ENCODE measurements at regions not wholly inside any gene's neighbourhood (a gene's known extent, or its start where the extent isn't known, plus 50 kb on each side); places are given as distances from the start of the nearest gene placed in this dataset.
"Not testable (repeated sequence)": the region's sequence is repeated elsewhere in the genome, so short reads cannot be mapped to it uniquely, and the experiment has no call there.

DNA sequence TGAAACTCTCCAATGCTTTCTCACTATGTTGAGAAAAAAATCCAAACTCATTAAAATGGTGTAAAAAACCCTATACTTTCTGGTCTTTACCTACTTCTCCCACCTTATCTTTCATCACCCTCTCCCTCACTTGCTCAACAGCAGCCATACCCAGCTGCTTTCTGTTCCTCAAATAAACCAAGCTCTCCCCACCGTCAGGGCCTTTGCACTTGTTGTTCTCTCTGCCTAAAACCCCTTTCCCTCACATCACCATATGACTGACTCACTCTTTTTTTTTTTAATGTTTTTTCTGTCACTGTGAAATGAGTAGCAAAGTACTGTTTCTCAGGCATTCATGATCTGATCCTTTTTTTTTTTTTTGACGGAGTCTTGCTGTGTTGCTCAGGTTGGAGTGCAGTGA, 122.3 kb upstream of the TMEM164 start:
- DNase-seq: peak; percentile 85

DNA sequence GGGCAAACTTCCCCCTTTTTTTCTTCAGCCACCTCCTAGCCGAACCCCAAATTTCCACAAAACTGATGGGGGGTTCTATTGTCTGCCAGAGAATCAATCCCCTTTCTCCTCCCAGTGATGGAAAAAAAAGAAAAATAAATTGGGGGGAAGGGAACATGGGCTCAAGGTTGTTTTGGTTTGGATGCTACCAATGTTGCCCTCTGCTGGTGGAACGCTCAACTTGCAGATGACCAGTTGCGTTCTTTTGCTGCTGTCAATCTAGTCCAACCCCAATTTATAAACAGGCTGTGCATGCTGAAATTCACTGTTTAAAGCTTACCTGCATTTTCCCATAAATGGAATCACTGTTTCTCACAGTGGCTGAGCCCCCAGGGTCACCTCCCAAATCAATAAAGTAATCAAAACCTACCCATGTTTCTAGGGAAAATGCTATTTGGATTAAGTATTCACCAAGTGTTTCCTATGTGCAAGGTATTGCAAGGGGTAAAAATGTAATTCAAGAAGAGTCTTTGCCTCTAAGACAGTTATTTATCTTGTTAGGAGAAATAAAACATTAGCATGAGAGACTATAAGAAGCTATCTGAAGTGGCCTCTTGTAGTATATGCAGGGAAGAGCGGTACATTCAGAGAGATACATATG, 116.7 kb upstream of the TMEM164 start:
- peak; percentile 53 for DNase-seq

DNA sequence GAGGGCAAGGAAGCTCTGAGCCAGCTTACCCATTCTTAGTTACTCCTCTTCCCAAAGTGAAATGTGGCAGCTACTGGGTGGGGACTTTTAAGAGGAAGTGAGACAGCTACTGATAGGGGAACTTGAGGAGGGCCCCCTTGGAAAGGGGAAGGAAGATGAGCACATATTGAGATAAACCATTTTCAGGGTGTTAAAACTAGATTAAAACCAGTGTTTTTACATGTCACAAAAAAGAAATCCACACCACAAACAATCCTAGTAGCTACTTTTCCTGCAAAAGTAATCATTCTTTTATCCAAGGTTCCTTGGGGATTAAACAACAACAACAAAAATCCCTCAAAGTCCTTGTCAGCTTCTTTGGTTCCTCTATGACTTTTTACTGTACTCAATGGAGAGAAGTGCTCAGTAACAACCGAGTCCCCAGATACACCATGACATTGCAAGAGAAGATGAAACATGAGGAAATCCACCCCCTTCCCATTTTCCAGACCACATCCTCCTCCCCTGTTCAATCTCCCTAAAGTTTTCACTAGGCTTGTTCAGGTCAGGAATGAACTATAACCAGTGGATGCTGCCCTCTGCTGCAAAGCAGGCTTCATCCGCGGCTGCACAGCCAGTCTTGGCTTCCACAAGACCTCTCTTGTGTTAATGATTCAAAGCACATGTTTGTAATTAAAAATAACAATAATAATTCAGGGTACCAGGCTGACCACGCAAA, 113.5 kb upstream of the TMEM164 start:
- peak; percentile 82 for DNase-seq

DNA sequence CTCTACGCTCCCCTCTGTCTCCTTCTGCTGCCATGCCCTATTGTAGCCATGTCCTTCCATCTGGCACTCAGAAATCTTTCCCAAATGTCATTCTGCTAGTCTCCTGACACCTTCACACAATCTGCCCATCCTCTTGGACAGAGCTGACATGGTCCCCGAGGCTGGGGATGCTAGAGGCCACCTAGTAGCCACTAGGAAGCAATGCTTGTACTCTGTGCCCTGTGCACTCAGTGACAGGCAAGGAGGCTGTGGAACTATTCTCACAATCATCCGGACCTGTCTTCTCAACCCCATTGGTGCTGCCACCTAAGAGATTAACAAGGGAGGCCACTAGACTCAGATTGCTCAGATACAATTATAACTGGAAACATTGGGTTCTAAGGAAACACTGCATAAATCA, 112.6 kb upstream of the TMEM164 start:
- no peak for DNase-seq

DNA sequence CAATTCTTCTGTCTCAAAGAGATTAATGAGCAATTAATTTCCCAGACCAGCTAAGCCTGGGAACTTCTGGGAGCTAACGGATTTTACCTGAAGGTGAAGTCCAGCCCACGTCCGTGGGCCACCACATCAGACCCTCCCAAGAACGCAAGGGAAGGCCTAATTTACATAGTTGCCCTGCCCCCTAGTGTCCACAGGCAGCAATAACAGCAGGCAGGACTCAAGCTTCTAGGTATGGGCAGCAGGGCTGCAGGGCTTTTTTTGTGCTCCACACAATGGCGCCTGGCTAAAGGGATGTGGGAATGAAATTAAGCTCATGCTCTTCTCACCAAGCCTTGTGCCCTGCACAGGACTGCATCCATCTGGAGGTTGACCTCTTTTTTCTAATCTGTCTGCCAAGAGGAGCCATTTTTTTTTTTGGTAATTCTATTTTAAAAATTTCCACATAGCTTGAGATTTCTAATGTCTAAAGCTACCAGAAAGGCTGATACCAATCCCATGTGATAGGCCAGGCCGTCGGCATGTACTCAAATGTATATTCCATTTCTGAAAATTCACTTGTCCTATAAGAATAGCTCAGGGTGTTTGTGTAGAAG, 111.9 kb upstream of the TMEM164 start:
- peak; percentile 50 for DNase-seq

DNA sequence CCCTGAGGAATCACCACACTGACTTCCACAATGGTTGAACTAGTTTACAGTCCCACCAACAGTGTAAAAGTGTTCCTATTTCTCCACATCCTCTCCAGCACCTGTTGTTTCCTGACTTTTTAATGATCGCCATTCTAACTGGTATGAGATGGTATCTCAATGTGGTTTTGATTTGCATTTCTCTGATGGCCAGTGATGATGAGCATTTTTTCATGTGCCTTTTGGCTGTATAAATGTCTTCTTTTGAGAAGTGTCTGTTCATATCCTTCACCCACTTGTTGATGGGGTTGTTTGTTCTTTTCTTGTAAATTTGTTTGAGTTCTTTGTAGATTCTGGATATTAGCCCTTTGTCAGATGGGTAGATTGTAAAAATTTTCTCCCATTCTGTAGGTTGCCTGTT, 106.9 kb upstream of the TMEM164 start:
- not testable (repeated sequence) for DNase-seq

DNA sequence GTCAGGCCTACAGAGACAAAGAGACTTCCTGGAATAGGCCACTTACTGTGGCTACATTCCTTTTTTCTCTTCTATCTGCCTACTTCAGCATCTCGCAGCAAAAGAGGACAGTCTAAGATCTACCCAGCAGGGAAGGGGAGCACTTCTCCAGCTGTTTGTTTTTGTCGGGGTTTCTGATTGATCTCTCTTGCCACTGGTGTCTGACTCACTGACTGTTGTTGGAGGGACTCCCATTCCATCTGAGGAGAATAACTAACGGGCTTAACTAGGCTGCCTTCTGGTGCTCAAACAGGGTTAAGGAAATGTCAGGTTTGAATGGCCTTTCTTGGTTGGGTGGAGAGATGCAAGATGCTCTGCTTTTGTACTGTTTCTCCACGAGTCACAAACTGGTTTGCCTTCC, 100.2 kb upstream of the TMEM164 start:
- DNase-seq: no peak

DNA sequence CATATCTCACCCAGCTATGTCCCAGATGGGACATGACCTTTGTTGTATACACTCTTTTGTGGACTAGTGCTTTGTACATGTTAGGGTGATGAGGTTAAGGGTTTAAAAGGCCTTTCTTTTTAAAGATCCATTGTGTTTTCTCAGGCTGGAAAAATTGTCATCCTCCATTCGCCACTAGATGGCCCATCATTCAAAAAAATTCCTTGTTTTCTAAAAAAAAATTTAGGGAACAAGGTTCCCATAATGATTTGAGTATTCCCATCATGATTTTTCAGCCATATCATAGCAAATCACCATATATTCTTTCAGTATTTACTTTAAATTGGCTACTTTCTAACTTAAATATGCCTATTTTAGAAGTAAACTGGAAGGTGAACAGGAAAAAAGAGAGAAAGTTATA, 91.9 kb upstream of the TMEM164 start:
- no peak for DNase-seq

DNA sequence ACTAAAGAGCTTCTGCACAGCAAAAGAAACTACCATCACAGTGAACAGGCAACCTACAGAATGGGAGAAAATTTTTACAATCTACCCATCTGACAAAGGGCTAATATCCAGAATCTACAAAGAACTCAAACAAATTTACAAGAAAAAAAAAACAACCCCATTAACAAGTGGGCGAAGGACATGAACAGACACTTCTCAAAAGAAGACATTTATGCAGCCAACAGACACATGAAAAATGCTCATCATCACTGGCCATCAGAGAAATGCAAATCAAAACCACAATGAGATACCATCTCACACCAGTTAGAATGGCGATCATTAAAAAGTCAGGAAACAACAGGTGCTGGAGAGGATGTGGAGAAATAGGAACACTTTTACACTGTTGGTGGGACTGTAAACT, 89.9 kb upstream of the TMEM164 start:
- not testable (repeated sequence) for DNase-seq

DNA sequence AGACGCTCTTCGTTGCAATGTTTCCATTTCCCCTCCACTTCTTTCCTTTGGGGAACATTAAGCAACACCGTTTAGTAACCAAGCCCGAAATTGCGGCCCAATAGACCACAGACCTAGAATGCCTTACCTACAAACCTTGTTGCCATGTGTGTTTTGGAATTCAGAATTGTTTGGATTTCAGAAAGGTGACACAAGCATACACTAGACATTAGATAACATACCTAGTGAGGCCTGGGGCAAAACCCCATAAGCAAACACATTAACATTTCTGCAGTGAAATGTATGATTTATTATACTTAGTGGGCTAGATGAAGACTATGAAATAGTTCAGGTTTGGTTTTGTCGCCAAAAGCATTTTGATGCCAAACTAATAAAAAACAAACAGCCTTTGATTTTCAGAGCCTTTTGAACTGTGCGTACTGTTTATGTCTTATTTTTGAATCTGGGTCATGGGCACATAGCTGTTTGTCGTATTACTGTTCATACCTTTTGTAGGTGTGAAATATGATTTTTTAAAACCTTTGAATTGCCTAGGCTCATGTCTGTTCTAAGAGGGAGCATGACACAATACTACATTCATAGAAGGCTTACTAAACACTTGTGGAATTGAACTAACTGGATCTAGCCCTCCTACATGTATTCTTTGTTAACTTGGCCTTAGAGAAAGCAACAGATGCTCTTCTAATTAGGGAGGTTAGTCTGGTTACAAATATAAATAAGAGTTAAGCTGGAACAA, 88.6 kb upstream of the TMEM164 start:
- DNase-seq: no peak

DNA sequence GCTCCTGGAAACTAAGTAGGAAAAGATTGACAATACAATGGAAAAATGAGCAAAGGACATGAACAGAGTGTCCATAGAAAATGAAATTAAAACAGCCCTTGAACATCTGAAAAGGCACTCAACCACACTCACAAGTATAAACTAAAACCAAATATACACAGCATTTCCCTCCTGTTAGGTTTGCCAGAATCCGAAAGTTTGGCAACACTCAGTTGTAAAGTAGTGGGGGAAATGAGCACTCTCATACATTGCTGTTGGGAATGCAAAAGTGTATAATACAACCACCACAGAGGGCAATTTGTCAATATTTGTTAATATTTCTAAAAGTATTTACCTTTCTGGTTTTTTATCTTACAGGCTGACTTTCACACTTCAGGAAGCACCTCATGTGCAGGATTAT, 84.2 kb upstream of the TMEM164 start:
- DNase-seq: no peak

DNA sequence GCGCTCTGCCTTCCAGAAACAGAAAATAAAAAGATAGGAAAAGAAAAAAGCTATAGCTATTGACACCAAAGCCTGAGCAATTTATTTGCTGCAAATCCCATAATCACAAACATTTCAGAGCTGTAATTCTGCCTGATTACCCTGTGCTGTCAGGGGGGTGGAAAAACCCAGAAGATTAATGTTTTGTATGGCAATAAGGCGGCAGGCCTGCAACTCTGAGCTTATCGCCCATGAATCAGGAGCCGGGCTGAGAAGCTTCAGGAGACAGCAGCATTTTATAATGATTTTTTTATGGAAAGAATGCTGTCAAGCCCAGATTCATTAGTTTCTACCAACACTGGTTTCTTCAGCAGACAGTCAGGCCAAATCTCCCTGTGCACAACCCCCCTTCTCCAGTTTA, 82.6 kb upstream of the TMEM164 start:
- no peak for DNase-seq

DNA sequence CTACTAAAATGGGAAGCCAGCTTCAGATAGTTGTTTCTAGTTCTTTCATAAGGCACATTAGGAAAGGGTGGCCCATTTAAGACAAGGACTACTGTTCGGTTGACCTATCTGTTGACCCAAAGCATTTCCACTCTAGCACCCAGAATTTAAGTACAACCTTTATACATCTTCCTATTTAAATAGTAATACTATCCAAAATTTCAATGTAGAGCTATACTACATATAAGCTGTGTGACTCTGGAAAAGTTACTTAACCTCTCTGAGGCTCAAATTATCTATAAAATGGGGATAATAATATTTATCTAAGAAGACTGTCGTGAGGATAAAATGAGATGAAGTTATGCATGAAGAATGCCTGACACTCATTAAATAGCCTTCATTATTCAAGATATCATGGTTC, 82.0 kb upstream of the TMEM164 start:
- DNase-seq: no peak

DNA sequence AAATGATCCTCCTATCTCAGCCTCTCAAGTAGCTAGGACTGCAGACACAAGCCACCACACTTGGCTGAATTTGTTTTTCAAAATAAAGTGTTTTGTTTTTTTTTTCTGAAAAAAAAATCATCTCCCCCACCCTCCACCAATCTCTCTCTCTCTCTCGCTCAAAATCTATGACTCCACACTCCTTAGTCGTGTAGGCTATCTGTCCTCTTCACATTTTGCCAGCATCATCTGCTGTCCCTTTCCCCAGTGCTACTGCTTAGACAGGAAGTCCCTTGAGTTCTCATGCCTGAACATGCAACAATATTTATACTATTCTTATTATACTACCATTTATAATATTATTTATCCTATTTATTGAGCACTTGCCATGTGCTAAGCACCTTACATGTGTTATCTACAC, 80.7 kb upstream of the TMEM164 start:
- DNase-seq: no peak

DNA sequence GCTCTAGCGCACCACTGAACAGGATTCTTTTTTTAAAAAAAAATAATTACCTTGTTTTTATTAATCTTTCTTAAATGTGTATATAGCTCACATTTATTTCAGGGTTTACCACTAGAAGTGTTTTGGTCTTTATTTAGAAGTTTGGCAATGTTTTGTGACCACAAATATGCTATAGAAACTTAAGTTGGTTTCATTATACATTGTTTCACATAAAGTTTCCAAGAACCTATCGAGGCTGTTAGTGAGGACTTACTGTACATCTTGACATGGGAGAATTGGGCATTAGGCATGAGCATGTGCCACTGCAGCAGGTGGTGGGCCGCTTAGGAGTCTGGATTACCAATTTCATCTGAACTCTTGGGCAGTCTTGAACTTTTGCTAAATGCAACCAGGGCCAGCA, 77.9 kb upstream of the TMEM164 start:
- DNase-seq: not testable (repeated sequence)

DNA sequence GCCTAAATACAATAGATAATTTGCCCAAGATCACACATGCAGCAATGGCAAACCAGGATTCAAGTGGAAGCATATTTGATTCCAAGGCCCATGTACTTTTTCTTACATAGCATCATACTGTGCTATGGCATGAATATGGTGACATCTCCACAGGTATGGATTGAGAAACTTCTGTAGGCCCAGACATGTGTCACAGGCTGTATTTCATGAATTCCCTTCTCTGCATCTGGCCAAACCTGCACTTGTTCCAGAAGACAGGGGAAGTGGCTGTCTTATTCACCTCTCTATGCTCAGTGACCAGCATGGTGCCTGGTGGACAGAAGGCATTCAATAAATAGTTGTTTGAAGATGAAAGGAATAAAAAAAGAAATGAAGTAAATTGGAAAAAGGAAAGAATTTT, 77.3 kb upstream of the TMEM164 start:
- DNase-seq: no peak

DNA sequence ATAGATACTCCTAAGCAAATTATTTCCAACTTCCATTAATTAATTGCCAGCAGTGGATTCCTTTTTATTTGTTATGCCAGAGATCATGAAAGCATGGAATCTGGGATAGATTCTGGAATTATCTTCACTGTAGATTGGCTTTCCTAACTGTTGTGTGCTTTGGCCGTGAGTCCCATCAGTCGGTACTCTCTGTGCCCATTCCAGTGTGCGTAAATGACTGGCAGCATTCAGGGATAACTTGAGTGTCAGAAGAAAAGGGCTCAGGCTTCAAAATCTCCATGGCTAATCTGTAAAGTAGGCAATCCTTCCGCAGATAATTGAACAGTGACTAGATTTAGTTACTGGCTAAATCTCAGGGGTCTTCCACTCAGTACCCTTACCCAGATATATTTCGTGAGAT, 76.8 kb upstream of the TMEM164 start:
- no peak for DNase-seq

DNA sequence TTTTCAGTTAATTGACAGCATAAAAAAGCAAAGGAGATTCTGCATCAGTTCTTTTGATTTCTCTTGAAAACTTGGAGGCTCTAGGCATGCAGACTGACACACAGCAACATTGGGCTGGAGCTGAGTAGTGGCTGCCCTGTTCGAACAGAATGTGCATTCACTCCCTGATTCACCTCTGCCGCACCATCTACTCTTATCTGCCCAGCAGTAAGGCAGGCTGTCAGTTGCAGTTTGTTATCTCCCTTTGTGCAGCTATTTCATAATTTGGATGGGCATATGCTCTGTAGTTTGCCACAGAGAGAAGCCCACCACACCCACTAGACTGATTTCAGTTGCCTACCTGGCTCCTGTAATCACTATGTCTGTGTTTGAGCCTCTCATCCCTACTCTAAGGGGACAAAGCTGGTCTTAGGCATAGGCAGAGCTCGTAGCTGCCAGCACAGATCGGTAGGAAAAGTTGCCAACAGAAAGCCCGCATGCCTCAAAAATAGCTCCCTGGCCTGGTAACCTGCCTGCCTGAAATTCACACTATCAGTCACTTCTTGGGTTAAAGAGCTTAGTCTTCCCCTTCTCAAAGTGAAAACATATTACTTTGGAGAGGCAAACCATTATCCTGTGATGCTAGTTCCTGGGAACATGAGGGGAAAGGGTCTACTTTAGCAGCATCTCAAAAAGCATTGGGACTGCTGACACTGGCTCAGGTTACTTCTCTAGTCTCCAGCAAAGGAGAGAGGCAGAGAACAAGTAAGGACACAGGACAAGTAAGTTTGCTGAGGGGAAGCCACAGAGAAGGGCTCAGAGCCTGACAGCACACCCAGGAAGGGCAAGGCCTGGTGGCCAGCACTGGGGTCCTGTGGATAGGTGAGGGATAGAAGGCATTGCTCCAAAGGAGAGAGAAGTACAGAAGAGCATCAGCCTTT, 75.9 kb upstream of the TMEM164 start:
- no peak for DNase-seq

DNA sequence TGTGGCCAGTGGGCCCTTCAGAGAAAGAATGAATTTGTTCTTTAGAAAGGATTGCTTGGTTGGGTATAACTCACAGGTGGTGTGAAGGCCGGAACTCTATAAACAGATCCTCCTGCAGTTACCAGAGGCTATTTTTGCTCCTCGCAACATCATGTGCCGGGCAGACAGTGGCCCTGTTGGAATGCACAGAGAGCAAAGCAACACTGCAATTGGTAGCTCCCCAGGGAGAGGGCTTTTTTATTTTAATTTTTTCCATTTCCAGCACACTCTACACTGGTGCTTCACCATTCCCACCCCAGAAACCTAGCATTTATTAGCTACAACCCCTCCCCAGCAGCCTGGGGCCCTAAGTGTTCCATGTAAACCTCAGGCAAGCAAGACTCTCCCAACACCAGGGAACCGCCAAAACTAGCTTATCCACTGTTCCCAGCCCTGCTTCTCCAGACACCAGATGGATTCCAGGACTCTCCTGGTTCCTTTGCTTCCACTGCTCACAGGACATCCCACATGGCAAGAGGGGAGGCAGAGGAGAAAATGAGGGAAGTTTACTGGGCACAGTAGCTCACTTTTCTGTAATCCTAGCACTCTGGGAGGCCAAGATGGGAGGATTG, 75.1 kb upstream of the TMEM164 start:
- no peak for DNase-seq

DNA sequence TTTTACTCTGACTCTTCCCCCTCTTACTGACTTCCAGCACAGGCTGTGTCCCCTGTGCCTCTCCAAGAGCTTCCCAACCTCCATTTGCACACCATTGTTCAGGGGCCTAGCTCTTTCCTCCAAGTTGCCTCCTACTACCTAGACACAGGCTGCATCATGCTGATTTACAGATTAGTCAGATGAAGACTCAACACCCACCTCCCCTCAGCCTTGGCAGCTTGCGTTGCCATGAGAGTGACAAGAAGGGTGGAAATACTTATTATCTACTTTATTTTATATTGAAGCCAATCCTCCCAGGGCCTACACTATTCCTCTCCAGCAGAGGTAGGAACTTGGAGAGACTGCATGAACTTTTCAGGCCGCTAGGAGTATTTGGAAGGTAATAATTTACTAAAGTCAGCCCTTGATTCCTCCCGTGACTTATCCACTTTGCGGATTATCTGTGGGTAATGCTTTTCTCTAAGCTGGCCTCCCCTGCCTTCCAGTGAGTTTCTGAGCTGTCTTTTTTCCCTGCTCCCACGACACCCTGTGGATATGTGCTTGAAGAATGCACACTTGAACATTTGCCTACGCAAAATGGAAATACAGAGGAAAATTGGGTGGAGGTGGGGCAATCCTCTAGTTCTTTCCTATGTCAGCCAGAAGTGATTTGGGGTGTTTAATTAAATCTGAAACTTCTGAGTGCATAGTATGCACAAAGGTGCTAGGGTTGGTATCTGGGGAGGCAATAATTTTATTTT, 74.1 kb upstream of the TMEM164 start:
- no peak for DNase-seq

DNA sequence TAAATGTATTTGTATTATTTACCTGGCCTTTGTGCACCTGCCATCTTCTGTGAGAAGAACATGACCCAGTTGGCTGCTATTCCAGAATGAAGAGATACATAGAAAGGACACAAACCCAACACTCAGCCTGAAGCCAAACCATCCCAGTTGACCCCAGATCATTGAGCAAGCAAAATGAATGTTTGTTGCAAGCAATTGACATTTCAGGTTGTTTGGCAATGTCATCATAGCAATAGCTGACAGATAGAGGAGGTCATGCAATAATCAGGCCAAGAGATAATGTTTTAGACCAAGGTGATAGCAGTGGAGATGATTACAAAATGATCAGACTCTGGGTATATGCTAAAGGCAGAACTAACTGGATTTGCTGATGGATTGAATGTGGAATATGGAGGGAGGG, 71.2 kb upstream of the TMEM164 start:
- DNase-seq: no peak

DNA sequence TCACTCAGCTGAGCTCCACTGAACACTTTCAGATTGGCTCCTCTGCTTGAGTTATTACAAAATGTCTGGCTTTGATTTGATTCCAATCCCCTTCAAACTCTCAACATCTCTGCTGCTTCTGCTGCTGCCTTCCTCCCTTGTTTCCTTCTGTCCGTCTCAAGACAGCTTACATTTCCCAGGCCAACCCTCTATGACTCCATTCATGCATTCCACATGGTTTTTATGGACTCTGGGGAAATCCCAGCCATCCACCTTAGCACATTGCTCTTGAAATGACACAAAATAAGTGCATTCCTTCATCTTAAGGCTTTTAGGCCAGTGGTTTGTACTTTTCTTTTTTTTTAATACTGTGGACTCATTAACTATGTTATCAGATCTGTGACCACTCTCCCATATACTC, 68.5 kb upstream of the TMEM164 start:
- DNase-seq: no peak

All from inflammatory macrophage treated with lipopolysaccharide for 4 hours (primary cell).